GM21515 (cell line): ENCODE measurements at regions not wholly inside any gene's neighbourhood (a gene's known extent, or its start where the extent isn't known, plus 50 kb on each side); places are given as distances from the start of the nearest gene placed in this dataset.

ENCODE experiments used
- ATAC-seq: cut with Tn5 transposase; IDR thresholded peaks from one replicate; pipeline ENCODE4 v1.9.1; 2021; ENCODE audit not compliant: unreplicated experiment

DNA sequence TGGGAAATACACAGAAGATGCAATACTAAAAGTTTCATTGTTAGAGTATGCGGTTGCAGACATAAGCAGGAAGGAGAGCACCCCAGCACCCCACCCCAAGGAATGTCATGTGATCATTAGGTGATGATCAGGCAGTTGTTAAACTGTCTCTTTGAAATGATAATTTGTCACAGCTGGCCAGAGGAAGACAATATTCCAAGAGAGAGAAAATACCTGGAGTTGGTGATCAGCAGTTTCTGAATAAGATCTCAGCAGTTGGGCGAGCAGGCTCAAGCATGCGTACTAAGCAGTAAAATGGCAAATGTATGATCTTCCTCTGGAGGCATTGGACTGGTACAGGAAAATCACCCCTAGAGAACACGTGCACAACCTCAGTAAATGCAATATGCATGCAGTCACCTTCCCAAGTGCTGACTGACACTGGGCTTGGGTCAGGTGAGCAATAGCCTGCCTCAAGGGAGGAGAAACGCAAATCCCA lies 250.1 kb upstream of the MBL2 start:
- ATAC-seq, result no peak

- ATAC-seq, result no peak
These were observed 240.7 kb upstream of the MBL2 start for GRCh38 chr10:53013201-53013810.

- no peak for ATAC-seq
These were observed 237.7 kb upstream of the MBL2 start for GRCh38 chr10:53009961-53010907.

- ATAC-seq, result no peak
These were observed 234.9 kb upstream of the MBL2 start for GRCh38 chr10:53007527-53007842.

DNA sequence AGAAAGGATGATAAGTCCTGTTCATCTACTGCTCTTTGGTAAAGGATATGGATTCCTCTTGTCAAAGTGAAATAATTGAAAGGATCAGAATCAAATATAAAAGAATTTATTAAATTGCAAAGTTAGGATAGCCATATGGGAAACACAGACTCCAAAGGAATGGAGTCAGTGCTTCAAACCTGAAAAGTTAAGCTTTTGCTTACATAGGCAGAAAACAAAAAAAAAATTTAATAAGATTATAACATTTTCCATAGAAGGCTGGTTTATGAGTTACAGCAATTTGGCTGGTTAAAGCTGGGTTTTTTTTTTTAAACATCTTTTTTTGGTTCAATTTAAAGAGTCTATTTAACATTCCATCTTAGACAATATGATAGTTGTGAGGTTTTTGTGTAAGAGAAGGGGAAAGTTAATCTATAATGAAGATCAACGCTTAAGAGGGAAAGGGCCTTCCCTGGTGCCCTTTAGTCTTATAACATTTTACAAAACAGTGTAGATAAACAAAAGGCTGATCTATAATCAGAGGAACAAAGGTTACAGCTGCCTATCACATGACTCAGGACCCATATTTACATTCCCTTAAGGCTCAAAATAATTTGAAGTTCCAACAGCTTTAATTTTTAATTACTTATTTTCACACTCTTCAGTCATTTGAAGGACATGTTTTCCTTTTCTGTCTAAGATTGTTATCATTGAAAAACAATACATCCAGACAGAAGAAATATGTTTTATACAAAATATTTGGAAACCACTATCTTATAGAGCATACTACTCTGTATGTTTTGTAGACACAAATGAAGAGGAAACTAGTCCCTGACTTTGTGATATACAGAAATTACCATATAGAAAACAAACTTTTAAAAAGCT lies 234.3 kb upstream of the MBL2 start:
- ATAC-seq, result no peak

GRCh38 chr10:53005612-53006345 lies 233.2 kb upstream of the MBL2 start:
- no peak for ATAC-seq

- ATAC-seq, result peak; percentile 44
These were observed 230.5 kb upstream of the MBL2 start for GRCh38 chr10:53003094-53003493.

- ATAC-seq, result no peak
These were observed 227.1 kb upstream of the MBL2 start for GRCh38 chr10:52999681-53000080.

- ATAC-seq, result no peak
These were observed 226.7 kb upstream of the MBL2 start for GRCh38 chr10:52999258-52999657.

DNA sequence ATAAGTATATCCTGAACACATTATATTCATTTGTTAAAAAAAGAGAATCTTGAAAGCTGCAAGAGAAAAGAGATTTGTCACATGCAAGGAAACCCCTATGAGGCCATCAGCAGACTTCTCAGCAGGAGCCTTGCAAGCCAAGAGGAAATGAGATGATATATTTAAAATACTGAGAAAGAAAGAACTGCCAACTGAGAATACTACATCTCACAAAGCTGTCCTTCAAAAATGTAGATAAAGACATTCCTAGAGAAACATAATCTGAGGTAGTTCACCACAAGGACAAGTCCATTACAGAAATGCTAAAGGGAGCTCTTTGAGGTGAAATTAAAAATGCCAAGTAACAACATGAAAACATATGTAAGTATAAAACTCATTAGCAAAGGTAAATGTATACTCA lies 224.4 kb upstream of the MBL2 start:
- no peak for ATAC-seq

DNA sequence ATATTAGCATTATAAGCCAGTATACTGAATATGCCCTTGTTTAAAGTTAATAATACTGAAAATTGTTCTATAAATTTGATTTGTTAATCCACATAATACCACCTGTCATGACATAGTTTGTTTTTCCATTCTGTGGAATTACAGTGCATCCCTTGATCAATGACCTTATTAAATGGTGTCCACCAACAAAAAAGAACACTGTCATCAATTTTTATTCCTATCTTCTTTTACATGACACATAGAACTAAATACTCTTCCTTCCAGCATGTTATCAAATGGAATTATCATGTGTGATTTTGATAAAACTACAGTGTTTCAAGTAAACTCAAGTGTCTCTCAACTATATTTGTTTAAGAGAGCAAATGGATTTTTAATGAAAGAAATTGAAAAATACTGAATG lies 221.8 kb upstream of the MBL2 start:
- ATAC-seq, result no peak

GRCh38 chr10:52993109-52993508 lies 220.5 kb upstream of the MBL2 start:
- ATAC-seq, result no peak

DNA sequence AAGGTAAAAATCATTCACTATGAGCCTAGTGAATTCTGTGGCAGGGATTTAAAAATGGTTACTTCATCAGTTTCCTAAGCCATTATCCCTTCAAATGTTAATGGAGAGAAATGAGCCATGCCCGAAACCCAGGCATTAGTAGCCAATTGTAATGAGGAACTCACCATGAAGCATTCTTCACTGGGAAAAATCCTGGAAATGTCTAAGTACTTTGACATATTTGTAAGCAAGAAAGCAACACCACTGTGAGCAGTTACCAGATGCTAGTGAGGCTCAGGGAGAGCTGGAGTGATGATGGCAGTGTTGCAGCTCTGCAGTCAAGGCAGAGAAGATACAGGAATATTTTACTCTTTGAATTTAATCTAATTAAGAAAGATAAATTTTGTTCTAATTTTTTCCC lies 220.0 kb upstream of the MBL2 start:
- ATAC-seq, result no peak

GRCh38 chr10:52988923-52989322 lies 216.3 kb upstream of the MBL2 start:
- ATAC-seq, result no peak

DNA sequence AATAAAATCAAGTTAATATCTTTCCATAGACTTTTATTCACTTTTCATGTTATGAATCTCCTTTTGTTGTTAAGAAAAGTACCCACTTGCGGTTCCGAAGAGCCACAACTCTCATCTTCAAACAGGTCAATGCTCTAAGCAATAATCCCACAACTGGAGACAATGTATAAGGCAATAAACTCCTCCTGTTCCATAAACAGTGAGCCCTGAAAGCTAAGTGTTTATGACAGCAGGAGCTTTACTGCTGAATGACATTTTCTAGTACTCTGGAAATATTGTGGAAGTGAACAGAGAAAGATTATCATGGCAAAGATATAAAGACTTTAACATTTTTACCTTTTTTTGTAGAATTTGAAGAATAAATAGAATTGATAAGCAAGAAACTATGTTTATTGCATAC lies 213.5 kb upstream of the MBL2 start:
- ATAC-seq, result no peak

DNA sequence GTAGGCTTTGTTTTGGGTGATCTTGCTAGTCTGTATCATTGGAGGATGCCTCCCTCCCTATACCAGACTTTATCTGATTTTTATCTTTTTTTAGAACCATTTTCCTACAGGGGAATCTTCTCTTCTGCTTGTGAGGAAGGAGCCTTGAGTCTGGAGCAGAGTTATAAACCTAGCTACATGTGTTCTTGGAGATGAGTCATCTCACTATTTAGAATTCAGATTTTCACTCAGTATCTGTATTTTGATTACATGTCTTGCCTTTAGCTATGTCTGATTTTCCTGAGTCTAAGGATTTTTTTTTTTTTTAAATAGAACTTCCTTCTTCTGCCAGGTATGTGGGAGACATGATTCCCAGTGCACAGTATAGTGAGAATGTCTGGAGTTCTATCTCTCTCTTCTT lies 211.6 kb upstream of the MBL2 start:
- no peak for ATAC-seq

DNA sequence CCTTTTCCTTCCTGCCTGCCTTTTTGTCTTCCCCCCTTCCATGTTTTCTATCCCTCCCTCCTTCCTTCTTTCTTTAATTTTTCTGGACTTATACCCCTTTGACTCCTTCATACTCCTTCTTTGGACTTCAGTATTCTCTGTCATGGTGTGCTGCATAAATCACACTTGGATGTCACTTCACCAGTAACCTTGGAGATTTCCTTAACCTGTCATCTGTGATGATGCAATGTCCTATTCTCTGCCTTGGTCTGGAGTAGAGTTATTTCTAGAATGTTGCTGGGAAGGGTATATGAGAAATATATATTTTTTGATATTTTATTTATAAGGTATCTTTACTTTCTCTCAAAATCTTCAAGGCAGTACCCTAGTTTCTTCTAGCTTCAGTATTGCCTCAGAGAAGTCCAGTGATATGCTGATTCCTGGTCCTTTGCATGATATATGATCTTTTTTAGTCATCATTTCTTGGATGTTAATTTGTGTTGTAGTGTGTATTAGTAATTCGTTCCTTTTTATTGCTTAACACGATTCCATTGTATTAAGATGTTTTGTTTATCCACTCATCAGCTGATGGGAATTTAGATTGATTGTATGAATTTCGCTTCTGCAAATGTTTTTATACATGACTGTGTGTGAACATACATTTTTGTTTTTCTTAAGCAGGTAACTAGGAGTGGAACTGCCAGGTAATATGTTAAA lies 206.9 kb upstream of the MBL2 start:
- ATAC-seq, result no peak

DNA sequence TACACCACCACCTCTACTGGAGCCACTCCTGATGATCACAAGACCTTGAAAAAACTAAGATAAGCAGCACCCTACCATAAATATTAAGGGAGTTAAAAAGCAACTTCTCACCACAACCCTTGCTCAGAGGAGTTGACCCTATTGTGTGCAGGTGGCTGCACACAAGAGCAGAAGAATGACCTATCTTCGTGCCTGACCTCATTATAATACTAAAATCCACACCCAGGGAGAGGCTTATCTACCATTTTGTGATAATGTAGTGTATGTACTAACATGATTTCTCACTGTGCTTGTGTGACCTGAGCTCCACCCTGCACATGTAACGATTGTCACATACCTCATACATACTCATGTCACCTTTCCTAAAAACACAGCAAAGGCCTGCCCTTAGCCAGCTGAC lies 205.0 kb upstream of the MBL2 start:
- no peak for ATAC-seq

GRCh38 chr10:52967806-52968795 lies 195.5 kb upstream of the MBL2 start:
- no peak for ATAC-seq
